GM21717 (cell line): ENCODE measurements at regions not wholly inside any gene's neighbourhood (a gene's known extent, or its start where the extent isn't known, plus 50 kb on each side); places are given as distances from the start of the nearest gene placed in this dataset.

Experiments used
- ATAC-seq: cut with Tn5 transposase; IDR thresholded peaks from one replicate; pipeline ENCODE4 v1.9.1; 2021; ENCODE audit warnings: mild to moderate bottlenecking, moderate library complexity; ENCODE audit not compliant: unreplicated experiment

DNA sequence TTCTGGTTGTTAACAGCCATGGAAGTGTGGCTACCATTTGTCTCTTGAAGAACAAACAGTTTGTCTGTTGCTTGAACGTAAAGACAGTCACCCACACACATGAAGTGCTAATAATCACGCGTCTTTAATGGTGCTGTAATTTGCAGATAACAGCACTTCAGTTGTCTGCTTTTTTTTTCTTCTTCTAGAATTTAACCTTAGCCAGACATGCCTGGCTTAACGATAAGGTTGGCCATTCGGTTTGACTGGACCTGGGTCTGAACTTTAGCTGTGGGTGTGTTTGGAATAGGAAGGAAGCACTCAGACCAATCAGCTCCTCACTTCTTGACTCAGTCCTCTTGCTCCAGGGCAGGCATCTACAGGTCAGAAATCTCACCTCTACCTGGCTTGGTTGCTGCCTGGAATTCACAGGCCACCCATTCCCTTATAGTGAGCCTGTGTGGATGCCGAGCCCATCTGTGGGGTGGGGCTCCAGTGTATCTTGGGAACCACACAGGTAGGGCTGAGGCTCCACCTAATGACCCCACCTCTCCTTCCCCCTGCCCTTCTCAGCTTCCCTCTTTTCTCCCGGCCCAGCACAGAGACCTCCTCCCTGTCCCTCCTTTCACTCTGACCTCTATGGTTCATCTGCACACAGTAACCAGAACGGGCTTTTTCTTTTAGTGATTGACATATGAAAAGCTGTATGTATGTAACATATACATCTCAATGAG is 246.4 kb upstream of the PWP1 start:
- no peak for ATAC-seq

DNA sequence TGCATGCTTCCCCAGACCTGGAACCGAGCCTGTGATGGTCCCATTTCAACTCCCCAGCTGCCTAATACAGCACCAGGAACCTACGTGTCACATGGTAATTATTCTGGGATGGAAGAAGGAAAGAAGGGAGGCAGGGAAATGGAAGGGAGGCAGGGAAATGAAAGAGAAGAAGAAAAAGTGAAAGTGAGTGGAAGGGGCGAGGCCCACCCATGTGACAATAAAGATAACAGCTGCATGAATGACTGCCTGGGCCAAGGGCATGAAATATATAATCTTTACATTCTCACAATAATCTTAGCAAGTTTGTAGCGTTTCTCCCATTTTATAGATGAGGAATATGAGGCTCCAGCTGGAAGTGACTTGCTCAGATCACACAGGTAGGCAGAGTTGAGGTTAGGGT is 245.0 kb upstream of the PWP1 start:
- no peak for ATAC-seq

DNA sequence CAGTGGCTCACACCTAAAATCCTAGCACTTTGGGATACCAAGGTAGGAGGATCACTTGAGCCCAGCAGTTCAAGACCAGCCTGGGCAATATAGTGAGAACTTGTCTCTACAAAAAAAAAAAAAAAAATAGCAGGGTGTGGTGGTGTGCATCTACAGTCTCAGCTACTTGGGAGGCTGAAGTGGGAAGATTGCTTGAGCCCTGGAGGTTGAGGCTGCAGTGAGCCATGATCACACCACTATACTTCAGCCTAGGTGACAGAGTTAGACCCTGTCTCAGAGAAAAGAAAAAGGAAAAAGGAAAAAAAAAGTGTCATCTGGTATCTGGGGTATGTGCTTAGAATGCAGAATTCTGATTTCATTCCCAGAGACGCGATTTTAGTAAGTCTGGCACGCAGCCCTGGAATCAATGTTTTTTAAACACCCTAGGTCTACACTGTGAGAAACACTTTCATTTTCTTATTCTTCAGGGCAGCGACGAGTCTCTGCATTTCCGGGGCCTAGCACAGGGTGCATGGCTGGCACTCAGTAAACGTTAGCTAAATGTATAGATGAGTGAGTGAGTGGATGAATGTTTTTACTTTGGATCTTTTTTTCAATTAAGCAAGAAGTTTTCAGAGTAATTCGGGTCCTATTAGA is 243.8 kb upstream of the PWP1 start:
- ATAC-seq: no peak

GRCh38 chr12:107442326-107442987 is 243.1 kb upstream of the PWP1 start:
- no peak for ATAC-seq

DNA sequence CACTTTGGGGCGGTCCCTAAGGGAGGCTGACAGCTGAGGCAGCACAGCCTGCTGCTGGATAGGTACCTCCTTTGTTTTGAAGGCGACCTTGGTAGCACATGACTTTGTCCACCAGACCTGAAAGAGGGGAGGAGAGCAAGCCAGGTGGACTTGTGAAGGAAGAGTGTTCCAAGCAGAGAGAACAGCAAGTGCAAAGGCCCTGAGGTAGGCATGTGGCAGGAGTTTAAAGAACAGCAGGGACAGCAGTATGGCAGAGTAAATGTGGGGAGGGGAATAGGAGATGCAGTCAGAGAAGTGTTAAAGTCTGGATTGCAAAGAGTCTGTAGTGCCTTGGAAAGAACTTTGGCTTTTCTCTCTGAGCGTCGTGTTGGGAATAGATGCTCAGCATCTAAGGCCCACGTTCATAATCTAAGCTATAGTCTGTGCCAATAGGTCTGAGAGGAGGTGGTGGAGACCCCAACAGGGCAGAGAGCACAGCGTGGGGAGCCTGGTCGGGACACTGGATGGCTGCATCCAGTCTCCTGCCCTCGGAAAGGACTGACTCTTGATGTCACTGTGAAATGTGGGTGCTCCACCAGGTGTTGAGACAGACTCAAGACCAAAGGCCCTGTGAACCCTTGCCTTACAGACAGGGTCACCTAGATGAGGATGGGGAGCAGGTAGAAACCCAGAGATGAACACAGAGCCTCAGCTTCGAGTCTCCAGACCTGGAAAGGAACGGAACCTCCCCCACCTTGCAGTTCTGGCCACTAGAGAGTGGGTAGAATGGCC is 242.1 kb upstream of the PWP1 start:
- ATAC-seq: no peak

DNA sequence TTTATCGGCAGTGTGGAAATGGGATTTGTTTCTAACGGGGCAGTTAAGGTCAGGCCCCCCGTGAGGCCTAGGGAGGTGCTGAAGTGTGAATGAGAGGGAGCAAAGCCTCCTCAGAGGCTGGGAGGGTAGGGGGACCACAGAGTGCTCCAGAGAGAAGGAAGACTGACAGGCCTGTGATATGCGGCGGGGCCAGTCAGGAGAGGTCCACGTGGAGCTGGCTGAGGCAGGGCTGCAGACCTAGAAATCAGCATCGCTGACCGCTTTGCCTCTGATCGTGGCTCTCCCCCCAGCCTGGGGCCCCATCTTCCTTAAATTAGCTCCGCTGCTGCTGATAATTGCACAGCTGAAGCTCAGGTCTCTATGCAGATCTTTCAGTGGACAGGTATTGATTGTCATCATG is 240.8 kb upstream of the PWP1 start:
- ATAC-seq: no peak

DNA sequence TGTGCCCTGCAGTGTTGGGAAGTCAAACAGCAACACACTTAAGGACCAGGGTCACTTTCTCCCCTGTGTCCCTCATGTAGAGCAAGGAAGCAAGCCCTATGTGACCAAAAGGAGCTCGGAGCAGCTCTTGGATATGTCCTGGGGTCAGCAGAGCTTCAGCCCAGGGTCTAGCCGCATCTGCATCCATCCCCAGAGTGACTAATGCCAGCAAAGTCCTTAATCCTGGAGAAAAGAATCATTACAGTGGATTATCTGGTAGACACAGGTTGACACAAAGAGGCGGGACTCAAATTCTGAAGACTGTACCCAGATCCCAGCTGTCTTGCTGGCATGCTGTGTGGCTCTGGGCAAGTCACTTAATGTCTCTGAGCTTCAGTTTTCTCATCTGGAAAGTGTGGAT is 239.1 kb upstream of the PWP1 start:
- no peak for ATAC-seq

GRCh38 chr12:107447336-107447735 is 238.3 kb upstream of the PWP1 start:
- no peak for ATAC-seq

GRCh38 chr12:107448198-107448597 is 237.4 kb upstream of the PWP1 start:
- ATAC-seq: no peak

DNA sequence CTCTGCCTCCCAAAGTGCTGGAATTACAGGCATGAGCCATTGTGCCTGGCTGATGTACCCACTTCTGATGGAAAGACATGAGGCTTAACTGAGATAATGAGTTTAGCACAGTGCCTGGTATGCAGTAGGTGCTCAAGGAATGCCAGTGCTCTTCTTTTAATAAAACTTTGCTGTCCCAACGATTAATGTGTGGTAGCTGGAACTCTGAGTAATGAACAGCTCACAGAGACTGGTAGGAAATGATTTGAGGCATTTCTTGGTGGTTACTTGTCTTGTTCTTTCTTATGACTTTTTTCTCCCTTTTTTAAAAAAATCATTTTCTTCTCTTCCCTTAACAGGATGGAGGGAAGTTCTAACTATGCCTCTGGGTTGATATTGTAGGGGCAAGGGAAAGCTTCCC is 235.7 kb upstream of the PWP1 start:
- ATAC-seq: no peak

DNA sequence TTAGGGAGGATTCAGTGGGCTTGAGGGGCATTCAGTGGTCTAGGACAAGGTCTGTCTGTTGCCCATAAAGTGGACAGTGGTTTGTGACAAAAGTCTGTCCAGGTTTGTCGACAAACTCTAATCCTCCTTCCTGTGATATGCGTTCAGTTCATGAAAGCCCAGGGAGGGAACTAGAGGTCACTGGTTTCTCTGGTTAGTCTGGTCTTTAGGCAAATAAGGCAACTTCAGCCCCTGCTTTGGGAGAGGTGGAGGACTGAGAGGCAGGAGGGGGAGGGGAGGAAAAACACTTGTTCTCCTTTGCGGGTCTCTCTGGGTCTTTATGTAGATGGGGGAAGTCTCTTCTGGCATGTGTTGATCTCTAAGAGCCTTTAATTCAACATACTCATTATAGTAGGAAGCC is 235.1 kb upstream of the PWP1 start:
- no peak for ATAC-seq

- no peak for ATAC-seq
These were observed 234.4 kb upstream of the PWP1 start for GRCh38 chr12:107451246-107451645.

- ATAC-seq: no peak
These were observed 231.3 kb upstream of the PWP1 start for GRCh38 chr12:107454109-107454830.

DNA sequence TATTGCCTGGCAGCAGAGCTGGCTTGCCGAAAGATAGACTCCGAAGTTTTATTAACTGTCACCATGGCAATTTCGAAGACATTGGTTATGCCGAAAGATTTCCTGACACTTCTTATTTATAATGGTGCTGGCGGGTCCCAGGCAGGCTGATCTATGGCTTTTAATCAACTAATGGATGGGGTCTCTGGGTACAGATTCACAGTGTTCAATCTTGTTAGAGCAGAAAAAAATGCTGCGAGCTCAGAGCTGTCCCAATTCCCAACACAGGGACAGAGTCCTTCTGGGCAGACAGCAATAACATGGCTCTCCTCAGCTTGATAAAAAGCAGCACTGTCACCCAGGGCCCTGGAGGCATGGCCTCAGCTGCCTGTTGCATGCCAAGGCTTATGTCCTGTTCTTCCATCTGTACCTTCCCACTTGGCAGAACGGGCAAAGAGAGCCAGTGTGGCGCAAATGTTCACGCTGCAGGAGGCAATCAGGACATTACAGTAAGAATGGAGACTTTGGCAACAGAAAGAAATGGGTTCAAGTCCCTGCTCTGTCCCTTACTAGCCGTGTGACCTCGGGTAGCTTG is 228.2 kb upstream of the PWP1 start:
- no peak for ATAC-seq

DNA sequence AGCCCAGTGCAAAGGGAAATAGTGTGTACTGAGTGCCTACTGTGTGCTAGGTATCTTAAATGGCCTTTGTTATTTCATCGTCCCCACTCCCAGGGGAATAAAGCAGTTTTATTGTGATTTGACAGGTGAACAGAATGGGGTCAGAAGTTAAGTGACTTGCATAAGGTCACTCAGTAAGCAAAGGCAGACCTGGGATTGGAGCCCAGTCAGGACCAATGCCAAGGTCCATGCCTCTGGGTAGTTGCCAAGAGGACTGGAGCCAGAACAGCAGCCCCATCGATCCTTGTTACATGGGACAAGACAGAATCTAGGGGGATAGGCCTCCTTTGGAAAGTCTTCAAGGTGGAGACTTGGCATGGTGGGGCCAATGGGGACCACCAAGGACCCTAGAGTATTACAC is 227.4 kb upstream of the PWP1 start:
- no peak for ATAC-seq

- no peak for ATAC-seq
These were observed 226.6 kb upstream of the PWP1 start for GRCh38 chr12:107458990-107459389.

GRCh38 chr12:107459641-107460040 is 226.0 kb upstream of the PWP1 start:
- ATAC-seq: no peak

DNA sequence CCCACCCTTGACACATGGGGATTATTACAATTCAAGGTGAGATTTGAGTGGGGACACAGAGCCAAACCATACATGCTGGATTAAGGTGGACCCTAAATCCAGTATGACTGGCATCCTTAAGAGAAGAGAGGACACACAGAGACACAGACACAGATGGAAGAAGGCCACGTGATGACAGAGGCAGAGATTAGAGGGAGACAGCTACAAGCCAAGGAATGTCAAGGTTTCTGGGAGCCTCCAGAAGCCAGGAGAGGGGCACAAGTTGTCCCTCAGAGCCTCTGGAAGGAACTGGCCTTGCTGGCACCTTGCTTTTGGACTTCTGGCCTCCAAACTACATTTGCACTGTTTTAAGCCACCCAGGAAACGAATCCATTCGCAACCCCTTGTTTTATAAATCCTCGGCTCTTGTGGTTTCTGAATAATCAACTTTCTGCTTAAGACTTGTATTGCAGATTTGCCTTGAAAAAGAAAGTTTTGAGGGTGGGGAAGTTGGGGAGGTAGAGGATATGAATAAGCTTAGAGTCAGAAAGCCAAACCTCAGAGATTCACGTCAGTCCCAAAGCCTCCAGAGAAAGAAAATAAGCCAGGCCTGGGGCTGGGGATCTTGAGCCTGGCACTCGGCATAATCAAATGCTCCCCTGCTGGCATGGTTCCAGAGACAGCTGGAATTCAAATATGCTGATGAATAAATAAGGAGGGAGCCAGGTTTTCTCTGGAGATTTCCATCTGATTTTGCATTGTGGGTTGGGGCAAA is 224.2 kb upstream of the PWP1 start:
- no peak for ATAC-seq

GRCh38 chr12:107462428-107463332 is 222.9 kb upstream of the PWP1 start:
- ATAC-seq: no peak
